HG03354 (cell line): ENCODE measurements at regions not wholly inside any gene's neighbourhood (a gene's known extent, or its start where the extent isn't known, plus 50 kb on each side); places are given as distances from the start of the nearest gene placed in this dataset.
A peak's percentile ranks its signal among the peaks of the same experiment; 100 is the strongest.

Experiments
- ATAC-seq: cut with Tn5 transposase; IDR thresholded peaks from one replicate; pipeline ENCODE4 v1.9.1; 2021; ENCODE audit warnings: mild to moderate bottlenecking; ENCODE audit not compliant: unreplicated experiment, poor library complexity, severe bottlenecking

- no peak for ATAC-seq
Observed at GRCh38 chr2:60331115-60331809, 222.2 kb downstream of the BCL11A start.

- ATAC-seq, result no peak
Observed at GRCh38 chr2:60329225-60329624, 224.2 kb downstream of the BCL11A start.

GRCh38 chr2:60324536-60324935 lies 228.9 kb downstream of the BCL11A start:
- ATAC-seq, result no peak

DNA sequence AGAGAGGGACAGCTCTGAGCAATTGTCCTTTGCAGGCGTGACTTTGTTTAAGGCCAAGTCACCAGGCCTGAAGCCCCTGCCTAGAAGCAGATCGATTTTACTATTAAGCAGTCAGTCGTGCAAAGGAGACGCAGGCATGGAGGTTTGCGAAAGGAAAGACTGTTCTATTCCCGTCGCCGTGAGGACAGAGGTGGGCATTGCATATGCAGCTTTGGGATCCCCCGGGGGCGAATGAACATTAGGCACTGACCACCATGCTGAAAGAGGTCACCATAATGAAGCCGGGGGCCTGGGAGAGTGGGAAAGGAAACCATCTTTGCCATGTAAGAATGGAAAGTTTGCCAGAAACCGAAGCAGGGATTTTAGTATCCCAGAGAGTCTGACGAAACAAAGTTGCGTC lies 231.6 kb downstream of the BCL11A start:
- ATAC-seq, result no peak

GRCh38 chr2:60320724-60321123 lies 232.7 kb downstream of the BCL11A start:
- ATAC-seq, result no peak

DNA sequence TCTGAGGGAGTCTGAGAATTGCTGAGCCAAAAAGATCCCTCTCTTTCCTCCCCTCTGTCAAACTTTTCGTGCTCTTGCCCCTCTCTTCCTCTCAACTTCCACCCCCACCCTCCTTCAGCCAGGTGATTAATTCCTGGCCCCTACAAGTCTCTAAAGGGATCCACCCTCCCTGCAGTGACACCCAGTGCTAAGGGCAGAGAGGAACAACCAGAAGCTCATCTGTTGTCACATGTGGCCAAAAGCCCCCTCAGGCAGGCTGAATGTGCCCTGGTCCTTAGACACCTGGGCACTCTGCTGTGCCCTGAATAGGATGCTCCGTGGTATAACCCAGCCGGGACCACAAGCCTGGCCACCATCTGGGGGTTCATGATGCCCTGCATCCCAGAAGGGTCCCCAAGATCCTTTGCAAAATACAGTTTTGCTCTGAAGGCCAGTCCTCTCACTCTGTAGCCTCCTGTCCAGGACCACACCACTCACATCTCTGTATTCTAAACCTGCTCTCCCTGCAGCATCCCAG lies 234.4 kb downstream of the BCL11A start:
- no peak for ATAC-seq

DNA sequence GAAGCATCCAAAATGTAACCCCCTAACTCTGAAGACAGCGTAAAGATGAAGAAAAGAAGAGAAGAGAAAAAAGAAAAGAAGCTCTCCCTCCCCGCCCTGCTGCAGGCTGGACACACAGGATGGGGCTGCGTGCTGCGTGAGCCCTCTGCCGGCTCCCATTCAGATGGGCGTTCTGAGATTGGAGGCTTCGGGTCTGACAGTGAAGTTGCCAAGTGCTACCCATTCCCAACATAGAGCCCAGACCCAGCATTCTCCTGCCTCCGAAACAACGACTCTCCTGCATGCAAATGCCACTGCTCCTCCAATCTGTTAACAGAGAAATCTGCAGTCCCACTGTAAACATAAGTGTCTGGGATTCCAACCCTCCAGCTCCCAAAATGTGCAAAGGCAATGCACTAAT lies 234.9 kb downstream of the BCL11A start:
- no peak for ATAC-seq

DNA sequence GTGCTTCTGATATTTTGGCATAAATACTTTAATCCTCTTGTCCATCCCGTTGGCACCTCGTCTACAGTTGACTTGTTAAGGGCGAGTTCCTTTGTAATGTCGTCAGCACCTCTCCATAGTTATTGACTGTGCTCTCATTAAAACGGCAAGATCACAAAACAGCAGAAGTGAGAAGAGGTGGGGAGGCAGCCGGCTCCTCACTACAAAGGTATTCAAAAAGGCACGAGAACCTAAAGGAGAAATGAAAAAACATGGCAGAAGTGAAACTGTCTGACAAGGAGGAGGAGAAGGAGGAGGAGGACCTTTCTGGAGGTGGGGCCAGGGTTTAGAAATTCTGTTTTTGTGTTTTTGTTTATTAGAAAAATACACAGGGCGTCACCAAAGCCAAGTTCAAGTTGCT lies 235.6 kb downstream of the BCL11A start:
- ATAC-seq, result peak; percentile 75

GRCh38 chr2:60317034-60317386 lies 236.4 kb downstream of the BCL11A start:
- ATAC-seq, result no peak

- ATAC-seq, result no peak
Observed at GRCh38 chr2:60316381-60317033, 236.9 kb downstream of the BCL11A start.

- no peak for ATAC-seq
Observed at GRCh38 chr2:60313470-60314172, 239.8 kb downstream of the BCL11A start.

GRCh38 chr2:60312618-60313017 lies 240.8 kb downstream of the BCL11A start:
- peak; percentile 71 for ATAC-seq

GRCh38 chr2:60311524-60311923 lies 241.9 kb downstream of the BCL11A start:
- peak; percentile 53 for ATAC-seq

GRCh38 chr2:60309941-60310660 lies 243.4 kb downstream of the BCL11A start:
- ATAC-seq, result no peak

- ATAC-seq, result no peak
Observed at GRCh38 chr2:60309336-60309735, 244.1 kb downstream of the BCL11A start.

DNA sequence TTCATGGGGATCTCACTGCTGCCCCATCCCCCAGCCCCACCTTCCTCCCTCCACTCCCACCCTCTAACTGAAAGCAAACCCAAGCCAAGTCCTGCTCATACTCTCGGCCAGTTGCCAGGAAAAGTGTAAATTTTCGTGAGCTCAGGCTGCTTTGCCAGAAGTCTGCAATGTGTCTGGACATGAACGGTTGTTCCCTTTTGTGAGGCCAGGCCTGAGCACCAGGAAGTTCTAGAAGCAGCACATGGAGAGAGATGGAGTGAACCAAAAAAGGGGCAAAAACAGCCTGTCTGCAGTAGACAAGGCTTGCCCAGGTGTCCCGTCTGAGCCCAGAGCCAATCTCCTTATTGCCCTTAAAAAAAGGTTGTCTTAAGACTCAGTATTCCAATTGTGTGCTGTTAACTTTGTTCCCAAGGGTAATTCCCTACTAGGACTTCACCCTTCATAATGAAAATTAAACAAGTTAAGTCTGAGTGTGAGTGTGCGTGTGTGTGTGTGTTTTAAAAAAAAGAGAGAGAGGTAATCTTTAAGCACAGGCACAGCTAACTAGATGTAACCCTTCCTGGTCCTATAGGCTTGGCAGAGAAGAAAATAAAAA lies 247.1 kb downstream of the BCL11A start:
- ATAC-seq, result no peak

- ATAC-seq, result no peak
Observed at GRCh38 chr2:60303680-60304079, 249.8 kb downstream of the BCL11A start.

DNA sequence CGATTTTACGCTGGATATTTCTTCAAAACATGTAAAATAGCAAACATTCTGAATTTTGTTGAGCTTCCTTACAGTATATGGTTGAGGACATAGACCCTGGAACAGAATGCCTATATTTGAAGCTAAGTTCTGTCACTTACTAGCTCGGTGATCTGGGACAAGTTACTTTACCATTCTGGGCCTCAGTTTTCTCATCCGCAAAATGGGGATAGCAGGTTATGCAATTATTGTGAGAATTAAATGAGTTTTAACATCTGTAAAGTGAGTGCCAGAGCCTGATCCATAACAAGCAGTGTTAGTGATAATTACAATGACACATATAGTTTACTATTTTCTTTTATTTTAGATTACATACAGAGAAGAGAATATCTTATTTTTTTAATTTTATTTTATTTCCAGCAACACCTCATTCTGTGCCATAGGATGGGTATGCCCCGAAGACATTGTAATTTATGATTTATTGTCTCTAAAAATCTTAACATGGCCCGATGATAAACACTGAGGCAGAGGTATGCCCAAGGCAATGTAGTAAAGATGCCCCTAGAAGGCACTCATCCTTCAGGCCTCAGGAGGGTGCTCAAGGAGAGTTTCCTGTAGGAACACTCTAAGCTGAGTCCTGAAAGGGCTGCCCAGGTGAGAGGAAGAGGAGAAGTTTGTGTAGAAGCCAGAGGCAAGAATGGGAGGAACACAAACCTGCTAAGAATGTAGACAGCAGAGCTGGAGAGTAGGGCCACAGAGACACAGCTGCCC lies 250.9 kb downstream of the BCL11A start:
- ATAC-seq, result no peak

GRCh38 chr2:60301726-60302125 lies 251.7 kb downstream of the BCL11A start:
- no peak for ATAC-seq
